SU-DHL-6 (cell line): ENCODE measurements at regions not wholly inside any gene's neighbourhood (a gene's known extent, or its start where the extent isn't known, plus 50 kb on each side); places are given as distances from the start of the nearest gene placed in this dataset.

Experiments used
- CTCF ChIP-seq: fragments of 200-600 bp; sonication (generic); IDR thresholded peaks from one replicate; pipeline ENCODE4 v1.5.1; 2017; ENCODE audit warnings: antibody characterized with exemption, mild to moderate bottlenecking, low read length, moderate library complexity; ENCODE audit not compliant: insufficient read depth, poor library complexity, severe bottlenecking
- EZH2phosphoT487 ChIP-seq: fragments of 200-600 bp; sonication (generic), shearing (Covaris generic); conservative IDR thresholded peaks from 2 replicates; pipeline ENCODE4 v1.6.1; 2018; ENCODE audit warnings: mild to moderate bottlenecking, antibody characterized with exemption, low read length, moderate library complexity, mixed read lengths

GRCh38 chr1:221089273-221089672 is 210.0 kb downstream of the HLX start:
- no peak for TF ChIP-seq CTCF
- no peak for TF ChIP-seq EZH2phosphoT487
